ENCODE measurements at regions not wholly inside any gene's neighbourhood (a gene's known extent, or its start where the extent isn't known, plus 50 kb on each side); places are given as distances from the start of the nearest gene placed in this dataset.
"Not testable (repeated sequence)": the region's sequence is repeated elsewhere in the genome, so short reads cannot be mapped to it uniquely, and the experiment has no call there.

- no peak for DNase-seq
Observed at GRCh38 chr12:25883026-25883916, 75.2 kb upstream of the RASSF8 start.

GRCh38 chr12:25884024-25884919 lies 74.2 kb upstream of the RASSF8 start:
- no peak for DNase-seq

- no peak for DNase-seq
Observed at GRCh38 chr12:25884920-25885234, 73.6 kb upstream of the RASSF8 start.

GRCh38 chr12:25886396-25886795 lies 72.1 kb upstream of the RASSF8 start:
- DNase-seq = no peak

GRCh38 chr12:25887367-25887766 lies 71.1 kb upstream of the RASSF8 start:
- no peak for DNase-seq

GRCh38 chr12:25889185-25889584 lies 69.3 kb upstream of the RASSF8 start:
- DNase-seq = no peak

GRCh38 chr12:25891095-25891494 lies 67.4 kb upstream of the RASSF8 start:
- DNase-seq = not testable (repeated sequence)

- peak; percentile 2 for DNase-seq
Observed at GRCh38 chr12:25894759-25895158, 63.7 kb upstream of the RASSF8 start.

- no peak for DNase-seq
Observed at GRCh38 chr12:25896981-25897380, 61.5 kb upstream of the RASSF8 start.

GRCh38 chr12:25903603-25904245 lies 54.8 kb upstream of the RASSF8 start:
- DNase-seq = no peak

- no peak for DNase-seq
Observed at GRCh38 chr12:25904442-25904841, 54.0 kb upstream of the RASSF8 start.

- DNase-seq = no peak
Observed at GRCh38 chr12:25906651-25907340, 51.7 kb upstream of the RASSF8 start.
